Testis (tissue), 2 donors: ENCODE measurements at regions not wholly inside any gene's neighbourhood (a gene's known extent, or its start where the extent isn't known, plus 50 kb on each side); places are given as distances from the start of the nearest gene placed in this dataset.

Experiments used
- POLR2A ChIP-seq: fragments of 450-650 bp; IDR thresholded peaks from one replicate; pipeline ENCODE4 v1.6.1; 2017; ENCODE audit warnings: antibody characterized with exemption, mild to moderate bottlenecking, moderate library complexity
- TF ChIP-seq, protein P1 (sequence below), 3 experiments: fragments of 450-650 bp in 2 of 3; fragments of 200-600 bp in 1 of 3; sonication (generic) in 1 of 3; IDR thresholded peaks; one replicate each; pipeline ENCODE4 v1.5.1; 2016 to 2019; ENCODE audit warnings: antibody characterized with exemption in 3 of 3, mild to moderate bottlenecking in 2 of 3, moderate library complexity in 1 of 3

GRCh38 chr4:153072661-153073060 lies 131.6 kb upstream of the TRIM2 start:
- TF ChIP-seq, protein P1, sequence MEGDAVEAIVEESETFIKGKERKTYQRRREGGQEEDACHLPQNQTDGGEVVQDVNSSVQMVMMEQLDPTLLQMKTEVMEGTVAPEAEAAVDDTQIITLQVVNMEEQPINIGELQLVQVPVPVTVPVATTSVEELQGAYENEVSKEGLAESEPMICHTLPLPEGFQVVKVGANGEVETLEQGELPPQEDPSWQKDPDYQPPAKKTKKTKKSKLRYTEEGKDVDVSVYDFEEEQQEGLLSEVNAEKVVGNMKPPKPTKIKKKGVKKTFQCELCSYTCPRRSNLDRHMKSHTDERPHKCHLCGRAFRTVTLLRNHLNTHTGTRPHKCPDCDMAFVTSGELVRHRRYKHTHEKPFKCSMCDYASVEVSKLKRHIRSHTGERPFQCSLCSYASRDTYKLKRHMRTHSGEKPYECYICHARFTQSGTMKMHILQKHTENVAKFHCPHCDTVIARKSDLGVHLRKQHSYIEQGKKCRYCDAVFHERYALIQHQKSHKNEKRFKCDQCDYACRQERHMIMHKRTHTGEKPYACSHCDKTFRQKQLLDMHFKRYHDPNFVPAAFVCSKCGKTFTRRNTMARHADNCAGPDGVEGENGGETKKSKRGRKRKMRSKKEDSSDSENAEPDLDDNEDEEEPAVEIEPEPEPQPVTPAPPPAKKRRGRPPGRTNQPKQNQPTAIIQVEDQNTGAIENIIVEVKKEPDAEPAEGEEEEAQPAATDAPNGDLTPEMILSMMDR (IDR thresholded peaks at IDR 0.05) = no peak
- TF ChIP-seq POLR2A = no peak
